A549 (cell line): ENCODE measurements at regions not wholly inside any gene's neighbourhood (a gene's known extent, or its start where the extent isn't known, plus 50 kb on each side); places are given as distances from the start of the nearest gene placed in this dataset.

ENCODE experiments used
- ATAC-seq, 2 experiments: fragments of 200-7000 bp in 1 of 2; fragments of >200 bp in 1 of 2; cut with Nextera tagmentation in 1 of 2; cut with Tn5 transposase in 1 of 2; 3 replicates each; pipeline versions ENCODE4 v1.8.0 to v1.9.1; 2018 to 2020; ENCODE audit warnings: mild to moderate bottlenecking in 1 of 2, moderate library complexity in 1 of 2
- CTCF ChIA-PET: fragments of 300-600 bp; sonication (Branson Sonifier 250); formaldehyde crosslinking; extraction: SDS; loops from one replicate; lab custom pipeline; 2021; ENCODE audit warnings: antibody characterized with exemption, inconsistent platforms; lab: Yijun Ruan, JAX
- POLR2A ChIA-PET: fragments of 350-600 bp; formaldehyde crosslinking; extraction: SDS; loops from one replicate; lab custom pipeline; 2021; ENCODE audit warnings: antibody characterized with exemption, inconsistent platforms; lab: Yijun Ruan, JAX
- DNase-seq, 2 experiments: peaks; one replicate each; pipeline versions ENCODE4 v3.0.0 to v3.0.0-alpha.2; 2011 to 2016; ENCODE audit warnings: low read depth in 1 of 2, low spot score in 1 of 2
- FAIRE-seq: peaks from 2 replicates; lab custom pipeline; 2011; peaks lifted over from hg19 to GRCh38; lab: Jason Lieb, UNC
- H3K27ac ChIP-seq, 2 experiments: fragments of >200 bp; sonication (Bioruptor Twin); formaldehyde crosslinking; 3 replicates each; pipeline ENCODE4 v1.5.1; 2016 to 2017
- H3K4me1 ChIP-seq: fragments of >200 bp; sonication (Bioruptor Twin); formaldehyde crosslinking; 3 replicates; pipeline ENCODE4 v1.6.1; 2016
- H3K4me2 ChIP-seq: fragments of >200 bp; sonication (Bioruptor Twin); formaldehyde crosslinking; 3 replicates; pipeline ENCODE4 v1.6.1; 2016
- H3K4me3 ChIP-seq: fragments of >200 bp; sonication (Bioruptor Twin); formaldehyde crosslinking; 3 replicates; pipeline ENCODE4 v1.5.1; 2016
- H3K9me3 ChIP-seq: fragments of >200 bp; sonication (Bioruptor Twin); formaldehyde crosslinking; 3 replicates; pipeline ENCODE4 v1.6.1; 2016
- CHD2 ChIP-seq: fragments of 150-350 bp; IDR thresholded peaks from 2 replicates; pipeline ENCODE4 v1.6.1; 2014; ENCODE audit warnings: low read length; ENCODE audit not compliant: partially characterized antibody
- EHF ChIP-seq: fragments of 250-450 bp; sonication (Bioruptor Pico); IDR thresholded peaks from 2 replicates; pipeline ENCODE4 v1.5.0; 2020; ENCODE audit warnings: mild to moderate bottlenecking
- EP300 ChIP-seq, 2 experiments: fragments of >200 bp; sonication (Bioruptor Twin); formaldehyde crosslinking; IDR thresholded peaks; 2 replicates in 1 of 2; 3 replicates in 1 of 2; pipeline ENCODE4 v1.6.1; 2016 to 2017
- FOSL2 ChIP-seq, 2 experiments: fragments of 450-650 bp in 1 of 2; fragments of >200 bp in 1 of 2; sonication (Bioruptor Twin) in 1 of 2; formaldehyde crosslinking; IDR thresholded peaks; 2 replicates each; pipeline versions ENCODE4 v1.5.0 to v1.6.1; 2016 to 2020; ENCODE audit warnings: mild to moderate bottlenecking in 1 of 2, moderate library complexity in 1 of 2
- FOXS1 ChIP-seq: fragments of 250-450 bp; sonication (Bioruptor Pico); IDR thresholded peaks from 2 replicates; pipeline ENCODE4 v1.5.0; 2020; ENCODE audit warnings: mild to moderate bottlenecking, moderate library complexity
- HDAC2 ChIP-seq: fragments of 200-600 bp; sonication (generic); IDR thresholded peaks from 2 replicates; pipeline ENCODE4 v1.6.1; 2016
- HOXB13 ChIP-seq: fragments of 250-450 bp; sonication (Bioruptor Pico); IDR thresholded peaks from 2 replicates; pipeline ENCODE4 v1.5.0; 2020; ENCODE audit warnings: low read depth, mild to moderate bottlenecking, moderate library complexity
- HOXB5 ChIP-seq: fragments of 250-450 bp; sonication (Bioruptor Pico); IDR thresholded peaks from 2 replicates; pipeline ENCODE4 v1.5.0; 2020; ENCODE audit warnings: mild to moderate bottlenecking, moderate library complexity
- JUN ChIP-seq, 2 experiments: fragments of >200 bp; sonication (Bioruptor Twin); formaldehyde crosslinking; IDR thresholded peaks; 2 replicates in 1 of 2; 3 replicates in 1 of 2; pipeline ENCODE4 v1.6.1; 2016 to 2017
- MAFK ChIP-seq: fragments of 450-650 bp; IDR thresholded peaks from 2 replicates; pipeline ENCODE4 v1.6.1; 2014; ENCODE audit not compliant: partially characterized antibody
- PHF8 ChIP-seq: fragments of 200-600 bp; sonication (generic); IDR thresholded peaks from 2 replicates; pipeline ENCODE4 v1.6.1; 2016; ENCODE audit warnings: low read depth, mild to moderate bottlenecking, antibody characterized with exemption, moderate library complexity, borderline replicate concordance
- POLR2AphosphoS2 ChIP-seq: conservative IDR thresholded peaks from 2 replicates; pipeline ENCODE4 v1.6.1; 2012; ENCODE audit warnings: low read length, improper control_type of control experiment, inconsistent platforms
- RAD21 ChIP-seq, 2 experiments: fragments of >200 bp in 1 of 2; sonication (Bioruptor Twin) in 1 of 2; formaldehyde crosslinking in 1 of 2; IDR thresholded peaks in 1 of 2; conservative IDR thresholded peaks in 1 of 2; 2 replicates in 1 of 2; 3 replicates in 1 of 2; pipeline ENCODE4 v1.6.1; 2012 to 2018; ENCODE audit warnings: inconsistent platforms in 1 of 2
- RARB ChIP-seq: fragments of 250-450 bp; sonication (Bioruptor Pico); IDR thresholded peaks from 2 replicates; pipeline ENCODE4 v1.8.0; 2021; ENCODE audit warnings: mild to moderate bottlenecking, moderate library complexity
- RCOR1 ChIP-seq: fragments of 150-350 bp; IDR thresholded peaks from 2 replicates; pipeline ENCODE4 v1.6.1; 2014; ENCODE audit warnings: antibody characterized with exemption, low read length, low read depth
- RNF2 ChIP-seq: fragments of 200-600 bp; sonication (generic); IDR thresholded peaks from 2 replicates; pipeline ENCODE4 v1.6.1; 2016; ENCODE audit warnings: low read depth, mild to moderate bottlenecking, antibody characterized with exemption, moderate library complexity, borderline replicate concordance
- ZFP36 ChIP-seq: fragments of 450-650 bp; IDR thresholded peaks from 2 replicates; pipeline ENCODE4 v1.6.1; 2014; ENCODE audit warnings: borderline replicate concordance; ENCODE audit not compliant: partially characterized antibody
- WGBS: methylation state at CpG from one replicate; pipeline ENCODE4 v1.1.6; 2017; ENCODE audit errors: missing lambda C conversion rate; 5-methylcytosine and 5-hydroxymethylcytosine counted together
- TF ChIP-seq, protein P1 (sequence below): fragments of 250-450 bp; sonication (Bioruptor Pico); IDR thresholded peaks from 2 replicates; pipeline ENCODE4 v1.5.0; 2020; ENCODE audit warnings: low read depth, mild to moderate bottlenecking, moderate library complexity
- TF ChIP-seq, protein P2 (sequence below): IDR thresholded peaks from 2 replicates; pipeline ENCODE4 v1.6.1; 2012
- TF ChIP-seq, protein P3 (sequence below): fragments of >200 bp; sonication (Bioruptor Twin); formaldehyde crosslinking; IDR thresholded peaks from 3 replicates; pipeline ENCODE4 v1.6.1; 2016
- TF ChIP-seq, protein P4 (sequence below): fragments of >200 bp; sonication (Bioruptor Twin); formaldehyde crosslinking; IDR thresholded peaks from 3 replicates; pipeline ENCODE4 v1.5.1; 2016
- TF ChIP-seq, protein P5 (sequence below): fragments of 150-350 bp; IDR thresholded peaks from 2 replicates; pipeline ENCODE4 v1.6.1; 2014; ENCODE audit warnings: low read depth, mild to moderate bottlenecking, low read length

DNA sequence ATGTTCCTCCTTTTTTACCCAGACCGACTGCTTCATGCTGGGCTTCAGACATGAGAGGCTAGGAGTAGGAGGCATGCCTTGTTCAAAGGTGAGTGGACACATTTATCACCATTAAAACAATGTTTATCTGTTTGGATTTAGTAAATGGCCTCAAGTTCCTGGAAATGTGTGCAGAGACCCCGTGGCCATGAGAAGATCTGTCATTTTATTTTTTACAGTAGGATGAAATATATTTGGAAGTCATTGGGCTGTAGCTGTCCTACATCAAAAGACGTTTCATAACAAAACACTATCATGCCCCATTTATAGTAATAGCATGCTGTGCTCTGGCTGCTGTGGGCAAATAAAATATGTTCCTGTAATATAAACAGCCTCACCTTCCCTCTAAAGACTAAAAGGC lies 403.9 kb upstream of the TNP1 start:
- FAIRE-seq (no peak), DNase-seq (no peak), ATAC-seq (no peak)
- ChIA-PET CTCF (no interaction called here), POLR2A (no interaction called here)
- no peaks in the 10 kb centered on the region for H3K4me1 ChIP-seq
- TF ChIP-seq RNF2: no peak
- no peak for TF ChIP-seq EHF (CRISPR knock-in tag)
- TF ChIP-seq MAFK: no peak
- TF ChIP-seq, protein P1, sequence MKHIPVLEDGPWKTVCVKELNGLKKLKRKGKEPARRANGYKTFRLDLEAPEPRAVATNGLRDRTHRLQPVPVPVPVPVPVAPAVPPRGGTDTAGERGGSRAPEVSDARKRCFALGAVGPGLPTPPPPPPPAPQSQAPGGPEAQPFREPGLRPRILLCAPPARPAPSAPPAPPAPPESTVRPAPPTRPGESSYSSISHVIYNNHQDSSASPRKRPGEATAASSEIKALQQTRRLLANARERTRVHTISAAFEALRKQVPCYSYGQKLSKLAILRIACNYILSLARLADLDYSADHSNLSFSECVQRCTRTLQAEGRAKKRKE (CRISPR knock-in tag): no peak
- TF ChIP-seq, protein P2, sequence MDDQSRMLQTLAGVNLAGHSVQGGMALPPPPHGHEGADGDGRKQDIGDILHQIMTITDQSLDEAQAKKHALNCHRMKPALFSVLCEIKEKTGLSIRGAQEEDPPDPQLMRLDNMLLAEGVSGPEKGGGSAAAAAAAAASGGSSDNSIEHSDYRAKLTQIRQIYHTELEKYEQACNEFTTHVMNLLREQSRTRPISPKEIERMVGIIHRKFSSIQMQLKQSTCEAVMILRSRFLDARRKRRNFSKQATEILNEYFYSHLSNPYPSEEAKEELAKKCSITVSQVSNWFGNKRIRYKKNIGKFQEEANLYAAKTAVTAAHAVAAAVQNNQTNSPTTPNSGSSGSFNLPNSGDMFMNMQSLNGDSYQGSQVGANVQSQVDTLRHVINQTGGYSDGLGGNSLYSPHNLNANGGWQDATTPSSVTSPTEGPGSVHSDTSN: no peak
- TF ChIP-seq, protein P3, sequence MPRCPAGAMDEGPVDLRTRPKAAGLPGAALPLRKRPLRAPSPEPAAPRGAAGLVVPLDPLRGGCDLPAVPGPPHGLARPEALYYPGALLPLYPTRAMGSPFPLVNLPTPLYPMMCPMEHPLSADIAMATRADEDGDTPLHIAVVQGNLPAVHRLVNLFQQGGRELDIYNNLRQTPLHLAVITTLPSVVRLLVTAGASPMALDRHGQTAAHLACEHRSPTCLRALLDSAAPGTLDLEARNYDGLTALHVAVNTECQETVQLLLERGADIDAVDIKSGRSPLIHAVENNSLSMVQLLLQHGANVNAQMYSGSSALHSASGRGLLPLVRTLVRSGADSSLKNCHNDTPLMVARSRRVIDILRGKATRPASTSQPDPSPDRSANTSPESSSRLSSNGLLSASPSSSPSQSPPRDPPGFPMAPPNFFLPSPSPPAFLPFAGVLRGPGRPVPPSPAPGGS: no peak
- TF ChIP-seq HOXB13 (CRISPR knock-in tag): no peak
- TF ChIP-seq JUN (IDR thresholded peaks at IDR 0.05): no peak
- TF ChIP-seq, protein P4, sequence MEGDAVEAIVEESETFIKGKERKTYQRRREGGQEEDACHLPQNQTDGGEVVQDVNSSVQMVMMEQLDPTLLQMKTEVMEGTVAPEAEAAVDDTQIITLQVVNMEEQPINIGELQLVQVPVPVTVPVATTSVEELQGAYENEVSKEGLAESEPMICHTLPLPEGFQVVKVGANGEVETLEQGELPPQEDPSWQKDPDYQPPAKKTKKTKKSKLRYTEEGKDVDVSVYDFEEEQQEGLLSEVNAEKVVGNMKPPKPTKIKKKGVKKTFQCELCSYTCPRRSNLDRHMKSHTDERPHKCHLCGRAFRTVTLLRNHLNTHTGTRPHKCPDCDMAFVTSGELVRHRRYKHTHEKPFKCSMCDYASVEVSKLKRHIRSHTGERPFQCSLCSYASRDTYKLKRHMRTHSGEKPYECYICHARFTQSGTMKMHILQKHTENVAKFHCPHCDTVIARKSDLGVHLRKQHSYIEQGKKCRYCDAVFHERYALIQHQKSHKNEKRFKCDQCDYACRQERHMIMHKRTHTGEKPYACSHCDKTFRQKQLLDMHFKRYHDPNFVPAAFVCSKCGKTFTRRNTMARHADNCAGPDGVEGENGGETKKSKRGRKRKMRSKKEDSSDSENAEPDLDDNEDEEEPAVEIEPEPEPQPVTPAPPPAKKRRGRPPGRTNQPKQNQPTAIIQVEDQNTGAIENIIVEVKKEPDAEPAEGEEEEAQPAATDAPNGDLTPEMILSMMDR: no peak
- no peak for TF ChIP-seq FOXS1 (CRISPR knock-in tag)
- no peak for TF ChIP-seq RARB (CRISPR knock-in tag)
- 19% methylated on average over 3 of the region's 3 CpGs for WGBS
- no peak overlapping the region for H3K4me2 ChIP-seq
- H3K4me3 ChIP-seq: no peak overlapping the region
- H3K9me3 ChIP-seq: peaks cover 21% of the 10 kb centered on the region
- H3K27ac ChIP-seq: no peak overlapping the region

DNA sequence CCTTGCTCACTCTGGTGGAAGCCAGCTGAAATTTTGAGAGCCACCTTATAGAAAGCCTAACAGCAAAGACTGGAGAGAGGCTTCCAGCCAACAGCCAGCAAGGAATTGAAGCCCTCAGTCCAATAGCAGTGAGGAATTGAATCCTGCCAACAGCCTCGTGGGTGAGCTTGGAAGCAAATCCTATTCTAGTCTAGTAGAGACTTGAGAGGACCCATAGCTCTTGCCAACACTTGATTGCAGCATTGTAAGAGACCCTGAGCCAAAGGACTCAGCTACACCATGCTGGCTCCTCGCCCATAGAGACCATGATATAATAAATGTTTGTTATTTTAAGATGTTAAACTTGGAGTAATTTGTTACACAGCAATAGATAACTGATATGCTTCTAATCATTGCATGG lies 403.0 kb upstream of the TNP1 start:
- Histone ChIP-seq H3K4me3 (no peak overlapping the region), H3K27ac (no peak overlapping the region), H3K4me1 (no peaks in the 10 kb centered on the region), H3K9me3 (peaks cover 17% of the 10 kb centered on the region), H3K4me2 (no peak overlapping the region)
- no peak for TF ChIP-seq FOXS1 (CRISPR knock-in tag)
- ATAC-seq: no peak
- DNase-seq: no peak
- POLR2A ChIA-PET: no interaction called here
- 19% methylated on average over 2 of the region's 2 CpGs for WGBS
- CTCF ChIA-PET: no interaction called here
- no peak for FAIRE-seq

DNA sequence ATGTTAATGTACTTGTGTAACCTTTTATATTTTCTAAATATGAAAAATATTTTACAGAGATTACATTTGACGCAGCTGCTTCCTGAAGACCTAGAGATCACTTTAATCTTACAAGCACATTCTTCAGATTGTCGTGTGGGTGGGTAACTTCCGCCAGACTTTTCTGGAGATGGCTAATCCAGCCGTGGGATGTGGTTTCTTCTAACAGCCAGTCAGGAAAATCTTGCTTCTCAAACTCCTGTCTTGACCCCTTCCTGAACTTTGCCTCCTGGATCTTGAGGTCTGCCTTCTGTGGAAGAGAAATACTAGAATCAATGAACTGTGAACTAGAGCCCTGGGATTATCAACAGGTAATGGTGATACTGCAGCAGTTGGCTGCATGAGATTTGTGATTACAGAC lies 401.6 kb upstream of the TNP1 start:
- Histone ChIP-seq H3K9me3 (peaks cover 2% of the 10 kb centered on the region; the same call in 1 of the 3 replicates), H3K4me2 (no peak overlapping the region), H3K27ac (no peak overlapping the region), H3K4me3 (no peak overlapping the region), H3K4me1 (no peaks in the 10 kb centered on the region)
- FAIRE-seq (no peak), DNase-seq (no peak), ATAC-seq (no peak)
- POLR2A ChIA-PET: no interaction called here
- CTCF ChIA-PET: no interaction called here
- 54% methylated on average over 4 of the region's 4 CpGs for WGBS
- TF ChIP-seq, protein P5, sequence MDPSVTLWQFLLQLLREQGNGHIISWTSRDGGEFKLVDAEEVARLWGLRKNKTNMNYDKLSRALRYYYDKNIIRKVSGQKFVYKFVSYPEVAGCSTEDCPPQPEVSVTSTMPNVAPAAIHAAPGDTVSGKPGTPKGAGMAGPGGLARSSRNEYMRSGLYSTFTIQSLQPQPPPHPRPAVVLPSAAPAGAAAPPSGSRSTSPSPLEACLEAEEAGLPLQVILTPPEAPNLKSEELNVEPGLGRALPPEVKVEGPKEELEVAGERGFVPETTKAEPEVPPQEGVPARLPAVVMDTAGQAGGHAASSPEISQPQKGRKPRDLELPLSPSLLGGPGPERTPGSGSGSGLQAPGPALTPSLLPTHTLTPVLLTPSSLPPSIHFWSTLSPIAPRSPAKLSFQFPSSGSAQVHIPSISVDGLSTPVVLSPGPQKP: no peak
- TF ChIP-seq PHF8 (no peak), POLR2AphosphoS2 (no peak), EP300 (IDR thresholded peaks at IDR 0.05) (no peak), MAFK (no peak), RAD21 (conservative IDR thresholded peaks at IDR 0.05 in 1 of 2, IDR thresholded peaks at IDR 0.05 in 1 of 2) (no peak), RCOR1 (no peak), CHD2 (no peak), HOXB5 (CRISPR knock-in tag) (no peak), ZFP36 (no peak), FOSL2 (IDR thresholded peaks at IDR 0.05) (no peak), FOSL2 (CRISPR knock-in tag; IDR thresholded peaks at IDR 0.05) (no peak), FOXS1 (CRISPR knock-in tag) (no peak), HDAC2 (no peak)
- TF ChIP-seq, protein P3: no peak
